ENCODE measurements at regions not wholly inside any gene's neighbourhood (a gene's known extent, or its start where the extent isn't known, plus 50 kb on each side); places are given as distances from the start of the nearest gene placed in this dataset.

DNA sequence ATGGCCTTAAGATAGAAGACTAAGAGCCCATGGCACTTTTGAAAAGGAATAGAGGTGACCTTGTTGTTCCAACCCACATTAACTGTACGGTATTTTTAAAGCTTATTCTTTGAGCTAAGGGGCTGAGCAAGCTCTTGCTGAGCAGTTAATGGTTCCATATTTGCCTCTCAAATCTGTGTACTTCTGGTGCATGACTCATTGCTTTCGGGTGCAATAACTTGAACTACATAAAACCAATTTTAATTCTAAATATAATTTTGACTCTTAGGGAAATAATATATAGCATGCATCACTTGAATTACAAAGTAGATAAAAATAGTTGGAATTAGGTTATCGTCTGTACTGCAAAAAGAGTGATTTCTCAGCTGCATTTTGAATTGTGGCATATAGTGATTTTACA lies 348.1 kb upstream of the CITED2 start:
- Mint-ChIP-seq H3K4me3 (ENCODE audit: unreplicated experiment) (no peak overlapping the region), H3K9me3 (ENCODE audit: unreplicated experiment) (peaks cover 12% of the 10 kb centered on the region), H3K36me3 (ENCODE audit: insufficient read depth, unreplicated experiment) (no peaks in the 10 kb centered on the region), H3K27me3 (ENCODE audit: insufficient read depth, unreplicated experiment) (no peaks in the 10 kb centered on the region), H3K27ac (ENCODE audit: unreplicated experiment) (no peak overlapping the region), H3K4me1 (ENCODE audit: low read depth, unreplicated experiment) (no peaks in the 10 kb centered on the region)
- no peaks in the 10 kb centered on the region for H3K4me1 ChIP-seq
- no peak for DNase-seq
- no peak overlapping the region for H3K4me3 ChIP-seq (ENCODE audit: low read depth, low read length)
- no peak for TF ChIP-seq CTCF (IDR thresholded peaks at IDR 0.05; ENCODE audit: insufficient read depth in 1 of 2, low read depth in 1 of 2, low read length in 1 of 2, severe bottlenecking in 1 of 2, unreplicated experiment in 1 of 2)
- ChIA-PET POLR2A (no interaction called here), CTCF (no interaction called here)
- H3K27me3 ChIP-seq (replicated peaks; ENCODE audit: control insufficient read depth, insufficient read depth, low read length) = no peaks in the 10 kb centered on the region
- H3K9me3 ChIP-seq = no peaks in the 10 kb centered on the region; the same call in 1 of the 2 replicates
- no peaks in the 10 kb centered on the region for H3K36me3 ChIP-seq (ENCODE audit: control insufficient read depth, insufficient read depth, low read length)
- intact Hi-C loops (cut with micrococcal nuclease; ENCODE audit: unreplicated experiment) = no loop called here
- BruUV-seq (replicated peaks) = no TSS peak

- no peak overlapping the region for H3K4me3 ChIP-seq (ENCODE audit: low read depth, low read length)
- no peak for TF ChIP-seq CTCF (IDR thresholded peaks at IDR 0.05; ENCODE audit: insufficient read depth in 1 of 2, low read depth in 1 of 2, low read length in 1 of 2, severe bottlenecking in 1 of 2, unreplicated experiment in 1 of 2)
- CTCF ChIA-PET = no interaction called here
- no peaks in the 10 kb centered on the region; the same call in 1 of the 2 replicates for H3K9me3 ChIP-seq
- no peak overlapping the region for H3K27ac Mint-ChIP-seq (ENCODE audit: unreplicated experiment)
- no TSS peak for BruUV-seq (replicated peaks)
- intact Hi-C loops (cut with micrococcal nuclease; ENCODE audit: unreplicated experiment) = no loop called here
- H3K27me3 Mint-ChIP-seq (ENCODE audit: insufficient read depth, unreplicated experiment) = no peaks in the 10 kb centered on the region
- no peaks in the 10 kb centered on the region for H3K27me3 ChIP-seq (replicated peaks; ENCODE audit: control insufficient read depth, insufficient read depth, low read length)
- peaks cover 6% of the 10 kb centered on the region for H3K9me3 Mint-ChIP-seq (ENCODE audit: unreplicated experiment)
- POLR2A ChIA-PET = no interaction called here
- no peak for DNase-seq
- no peaks in the 10 kb centered on the region for H3K4me1 Mint-ChIP-seq (ENCODE audit: low read depth, unreplicated experiment)
- no peaks in the 10 kb centered on the region for H3K4me1 ChIP-seq
- no peaks in the 10 kb centered on the region for H3K36me3 ChIP-seq (ENCODE audit: control insufficient read depth, insufficient read depth, low read length)
- H3K4me3 Mint-ChIP-seq (ENCODE audit: unreplicated experiment) = no peak overlapping the region
- H3K36me3 Mint-ChIP-seq (ENCODE audit: insufficient read depth, unreplicated experiment) = no peaks in the 10 kb centered on the region
These were observed 347.5 kb upstream of the CITED2 start for GRCh38 chr6:139721954-139722353.

GRCh38 chr6:139713900-139714506 lies 339.6 kb upstream of the CITED2 start:
- H3K27me3 Mint-ChIP-seq (ENCODE audit: insufficient read depth, unreplicated experiment) = no peaks in the 10 kb centered on the region
- DNase-seq = peak in 1 of 2 experiments; percentile 30
- no peak overlapping the region for H3K4me3 Mint-ChIP-seq (ENCODE audit: unreplicated experiment)
- no peaks in the 10 kb centered on the region for H3K36me3 ChIP-seq (ENCODE audit: control insufficient read depth, insufficient read depth, low read length)
- no TSS peak for BruUV-seq (replicated peaks)
- H3K4me3 ChIP-seq (ENCODE audit: low read depth, low read length) = no peak overlapping the region
- intact Hi-C loops (cut with micrococcal nuclease; ENCODE audit: unreplicated experiment) = loop anchor here (1.0 kb wide), 1 partner anchor 34 kb away; no protein-coding TSS in a partner anchor
- H3K9me3 ChIP-seq = no peaks in the 10 kb centered on the region
- POLR2A ChIA-PET = interaction anchor here (0.6 kb wide), 1 partner anchor 440 kb away, joined by 4 read pairs; no protein-coding TSS in a partner anchor
- H3K36me3 Mint-ChIP-seq (ENCODE audit: insufficient read depth, unreplicated experiment) = no peaks in the 10 kb centered on the region
- peaks cover 36% of the 10 kb centered on the region for H3K4me1 ChIP-seq
- H3K9me3 Mint-ChIP-seq (ENCODE audit: unreplicated experiment) = no peaks in the 10 kb centered on the region
- TF ChIP-seq CTCF (IDR thresholded peaks at IDR 0.05; ENCODE audit: insufficient read depth in 1 of 2, low read depth in 1 of 2, low read length in 1 of 2, severe bottlenecking in 1 of 2, unreplicated experiment in 1 of 2) = no peak
- H3K27me3 ChIP-seq (replicated peaks; ENCODE audit: control insufficient read depth, insufficient read depth, low read length) = no peaks in the 10 kb centered on the region
- H3K4me1 Mint-ChIP-seq (ENCODE audit: low read depth, unreplicated experiment) = peaks cover 27% of the 10 kb centered on the region
- H3K27ac Mint-ChIP-seq (ENCODE audit: unreplicated experiment) = peak overlapping the region; percentile 4
- CTCF ChIA-PET = no interaction called here
